K562 (cell line): ENCODE measurements at regions not wholly inside any gene's neighbourhood (a gene's known extent, or its start where the extent isn't known, plus 50 kb on each side); places are given as distances from the start of the nearest gene placed in this dataset.

Experiments
- ATAC-seq: fragments of 200-7000 bp; cut with Tn5 transposase; 3 replicates; pipeline ENCODE4 v1.9.1; 2020; ENCODE audit warnings: moderate library complexity
- BruUV-seq: library from RNA; stranded (reverse); fragments of 400-500 nt; replicated peaks from 2 replicates; lab custom pipeline; 2021; lab: Mats Ljungman, UMichigan
- CTCF ChIA-PET: fragments of 300-600 bp; formaldehyde crosslinking; extraction: SDS; loops from one replicate; lab custom pipeline; 2021; ENCODE audit warnings: low intra/inter-chr PET ratio; lab: Yijun Ruan, JAX
- POLR2A ChIA-PET: fragments of 300-600, 350-650 bp; sonication (Branson Sonifier 250); formaldehyde crosslinking; extraction: SDS; loops from one replicate; lab custom pipeline; 2021; ENCODE audit warnings: antibody characterized with exemption, inconsistent platforms; lab: Yijun Ruan, JAX
- DNase-seq, 4 experiments: peaks; one replicate each; pipeline versions ENCODE4 v3.0.0 to v3.0.0-alpha.2; 2011 to 2018; ENCODE audit warnings: low spot score in 3 of 4, mixed read lengths in 3 of 4; ENCODE audit errors: extremely low read depth in 1 of 4
- FAIRE-seq: peaks from 2 replicates; lab custom pipeline; 2011; peaks lifted over from hg19 to GRCh38; lab: Jason Lieb, UNC
- H2AFZ ChIP-seq: 2 replicates; pipeline ENCODE4 v1.6.0; 2011; ENCODE audit warnings: low read depth, low read length, control low read depth, inconsistent platforms
- H3K27ac ChIP-seq: fragments of 200-600 bp; 3 replicates; pipeline ENCODE4 v1.8.0; 2011; ENCODE audit warnings: low read depth, mild to moderate bottlenecking, control low read depth, inconsistent platforms, low read length, moderate library complexity, mixed read lengths; ENCODE audit errors: extremely low read depth
- H3K27me3 ChIP-seq, 2 experiments: fragments of 300-600 bp in 1 of 2; 2 replicates in 1 of 2; 3 replicates in 1 of 2; pipeline versions ENCODE4 v1.6.0 to v1.8.0; 2011; ENCODE audit warnings: inconsistent platforms in 2 of 2, low read length in 2 of 2, mild to moderate bottlenecking in 1 of 2, mixed read lengths in 1 of 2, moderate library complexity in 1 of 2; ENCODE audit not compliant: control insufficient read depth in 2 of 2, insufficient read depth in 2 of 2
- H3K36me3 ChIP-seq: fragments of 300-600 bp; 3 replicates; pipeline ENCODE4 v1.8.0; 2011; ENCODE audit warnings: mild to moderate bottlenecking, low read length, inconsistent platforms; ENCODE audit not compliant: control insufficient read depth, insufficient read depth
- H3K4me1 ChIP-seq, 2 experiments: fragments of 200-600 bp in 1 of 2; replicated peaks in 1 of 2; 2 replicates in 1 of 2; 3 replicates in 1 of 2; pipeline versions ENCODE4 v1.5.1 to v1.8.0; 2011; ENCODE audit warnings: inconsistent platforms in 2 of 2, low read length in 2 of 2, mild to moderate bottlenecking in 1 of 2, mixed read lengths in 1 of 2, moderate library complexity in 1 of 2; ENCODE audit not compliant: control insufficient read depth in 2 of 2, insufficient read depth in 2 of 2
- H3K4me2 ChIP-seq: 2 replicates; pipeline ENCODE4 v1.6.1; 2011; ENCODE audit warnings: low read length, control low read depth, inconsistent platforms, mixed read lengths; ENCODE audit not compliant: insufficient read depth
- H3K4me3 ChIP-seq: fragments of 200-600 bp; sonication (generic), shearing (Covaris generic); 2 replicates; pipeline ENCODE4 v1.5.1; 2016; ENCODE audit warnings: control low read depth, inconsistent platforms
- H3K79me2 ChIP-seq: fragments of 200-600 bp; 3 replicates; pipeline ENCODE4 v1.8.0; 2011; ENCODE audit warnings: low read length, inconsistent platforms; ENCODE audit not compliant: control insufficient read depth, insufficient read depth
- H3K9ac ChIP-seq, 2 experiments: 2 replicates each; pipeline versions ENCODE4 v1.6.0 to v1.6.1; 2011; ENCODE audit warnings: low read depth in 2 of 2, low read length in 2 of 2, control low read depth in 1 of 2, inconsistent platforms in 1 of 2, mild to moderate bottlenecking in 1 of 2, mixed read lengths in 1 of 2; ENCODE audit not compliant: insufficient read depth in 1 of 2
- H3K9me1 ChIP-seq: one replicate; pipeline ENCODE4 v1.6.0; 2011; ENCODE audit warnings: inconsistent platforms, mild to moderate bottlenecking, low read length, moderate library complexity; ENCODE audit not compliant: control insufficient read depth, insufficient read depth
- H3K9me3 ChIP-seq: replicated peaks from 2 replicates; pipeline ENCODE4 v1.5.1; 2011; ENCODE audit warnings: low read depth, low read length, inconsistent platforms; ENCODE audit not compliant: control insufficient read depth, insufficient read depth
- H4K20me1 ChIP-seq: replicated peaks from 2 replicates; pipeline ENCODE4 v1.6.1; 2011; ENCODE audit warnings: low read length, inconsistent platforms, mixed read lengths; ENCODE audit not compliant: control insufficient read depth, insufficient read depth
- GABPB2 ChIP-seq: fragments of 250-450 bp; sonication (Bioruptor Pico); conservative IDR thresholded peaks from 2 replicates; pipeline ENCODE4 v1.5.1; 2021; ENCODE audit warnings: mild to moderate bottlenecking
- KHSRP ChIP-seq: fragments of 450-650 bp; IDR thresholded peaks from 2 replicates; pipeline ENCODE4 v1.6.1; 2017
- PCBP2 ChIP-seq: fragments of 200-400 bp; formaldehyde crosslinking; IDR thresholded peaks from 2 replicates; pipeline ENCODE4 v1.6.1; 2018; ENCODE audit warnings: low read length, low read depth, mild to moderate bottlenecking, moderate library complexity; ENCODE audit not compliant: poor library complexity, severe bottlenecking
- SMAD1 ChIP-seq: fragments of 150-350 bp; IDR thresholded peaks from 2 replicates; pipeline ENCODE4 v1.6.1; 2014; ENCODE audit warnings: low read length, low read depth; ENCODE audit not compliant: partially characterized antibody
- TAF15 ChIP-seq: fragments of 200-400 bp; formaldehyde crosslinking; IDR thresholded peaks from 2 replicates; pipeline ENCODE4 v1.6.1; 2017; ENCODE audit warnings: mild to moderate bottlenecking, low read depth, low read length, moderate library complexity
- ZNF445 ChIP-seq: fragments of 250-450 bp; sonication (Bioruptor Pico); IDR thresholded peaks from 2 replicates; pipeline ENCODE4 v1.4.0; 2020; ENCODE audit warnings: low read depth, mild to moderate bottlenecking, moderate library complexity
- ZSCAN29 ChIP-seq: fragments of 450-650 bp; IDR thresholded peaks from 2 replicates; pipeline ENCODE4 v1.6.1; 2017
- WGBS: fragments of 100-300 bp; shearing (Covaris generic); methylation state at CpG from one replicate; pipeline ENCODE4 v1.1.6; 2016; ENCODE audit warnings: low coverage, mixed read lengths; ENCODE audit not compliant: insufficient coverage; ENCODE audit errors: missing lambda C conversion rate; 5-methylcytosine and 5-hydroxymethylcytosine counted together
- in situ Hi-C: fragments of 300-500 bp; cut with MboI; formaldehyde crosslinking; loops from 4 replicates; pipeline ENCODE4 v1.15.0; 2018; ENCODE audit warnings: inconsistent platforms, mixed read lengths
- intact Hi-C: fragments of 100-400 bp; cut with micrococcal nuclease; formaldehyde crosslinking; loops from 2 replicates; pipeline ENCODE4 v1.14.2; 2022
- TF ChIP-seq, protein P1 (sequence below): fragments of 450-650 bp; formaldehyde crosslinking; IDR thresholded peaks from 2 replicates; pipeline ENCODE4 v1.4.0; 2022; ENCODE audit warnings: missing genetic modification characterization

- TF ChIP-seq, protein P1, sequence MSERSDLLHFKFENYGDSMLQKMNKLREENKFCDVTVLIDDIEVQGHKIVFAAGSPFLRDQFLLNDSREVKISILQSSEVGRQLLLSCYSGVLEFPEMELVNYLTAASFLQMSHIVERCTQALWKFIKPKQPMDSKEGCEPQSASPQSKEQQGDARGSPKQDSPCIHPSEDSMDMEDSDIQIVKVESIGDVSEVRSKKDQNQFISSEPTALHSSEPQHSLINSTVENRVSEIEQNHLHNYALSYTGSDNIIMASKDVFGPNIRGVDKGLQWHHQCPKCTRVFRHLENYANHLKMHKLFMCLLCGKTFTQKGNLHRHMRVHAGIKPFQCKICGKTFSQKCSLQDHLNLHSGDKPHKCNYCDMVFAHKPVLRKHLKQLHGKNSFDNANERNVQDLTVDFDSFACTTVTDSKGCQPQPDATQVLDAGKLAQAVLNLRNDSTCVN (CRISPR knock-in tag) = no peak
Measured at GRCh38 chr10:10178476-10178875, 839.2 kb upstream of the CELF2 start (continued).

GRCh38 chr10:10193848-10194247 is 823.8 kb upstream of the CELF2 start:
- H3K79me2 ChIP-seq = no peaks in the 10 kb centered on the region
- H3K4me1 ChIP-seq = no peaks in the 10 kb centered on the region
- no peak overlapping the region for H3K27ac ChIP-seq
- no TSS peak for BruUV-seq
- FAIRE-seq = no peak
- in situ Hi-C loops = no loop called here
- no peak overlapping the region for H3K4me3 ChIP-seq
- no peaks in the 10 kb centered on the region for H3K9me1 ChIP-seq
- WGBS = 1% methylated on average over 4 of the region's 4 CpGs
- H3K9me3 ChIP-seq = peaks cover 3% of the 10 kb centered on the region; the same call in 1 of the 2 replicates
- no peak overlapping the region for H3K9ac ChIP-seq
- TF ChIP-seq ZSCAN29 = no peak
- no peak for TF ChIP-seq KHSRP
- TF ChIP-seq GABPB2 (CRISPR knock-in tag) = no peak
- no peak overlapping the region for H3K4me2 ChIP-seq
- no peak overlapping the region for H2AFZ ChIP-seq
- no peaks in the 10 kb centered on the region for H3K27me3 ChIP-seq
- CTCF ChIA-PET = no interaction called here
- no peak for ATAC-seq
- no peaks in the 10 kb centered on the region for H4K20me1 ChIP-seq
- intact Hi-C loops = no loop called here
- no peak for DNase-seq
- POLR2A ChIA-PET = no interaction called here
- H3K36me3 ChIP-seq = no peaks in the 10 kb centered on the region

- no peaks in the 10 kb centered on the region for H3K9me1 ChIP-seq
- no peak overlapping the region for H3K4me3 ChIP-seq
- H2AFZ ChIP-seq = no peak overlapping the region
- no peaks in the 10 kb centered on the region for H3K4me1 ChIP-seq
- DNase-seq (no peak), ATAC-seq (no peak), FAIRE-seq (no peak)
- BruUV-seq = no TSS peak
- TF ChIP-seq ZNF445 (CRISPR knock-in tag) = no peak
- TF ChIP-seq PCBP2 = no peak
- no peak for TF ChIP-seq SMAD1
- no peak for TF ChIP-seq TAF15
- no peak overlapping the region for H3K4me2 ChIP-seq
- in situ Hi-C loops (no loop called here), intact Hi-C loops (no loop called here)
- no peaks in the 10 kb centered on the region for H3K79me2 ChIP-seq
- no peaks in the 10 kb centered on the region for H3K36me3 ChIP-seq
- WGBS = 2% methylated on average over 5 of the region's 5 CpGs
- no peaks in the 10 kb centered on the region for H4K20me1 ChIP-seq
- H3K27ac ChIP-seq = no peak overlapping the region
- no peaks in the 10 kb centered on the region for H3K27me3 ChIP-seq
- H3K9ac ChIP-seq = no peak overlapping the region
- ChIA-PET CTCF (no interaction called here), POLR2A (no interaction called here)
- peaks cover 3% of the 10 kb centered on the region; the same call in 1 of the 2 replicates for H3K9me3 ChIP-seq
Measured at GRCh38 chr10:10196701-10197100, 821.0 kb upstream of the CELF2 start.
